Heart left ventricle (tissue), 16 donors: ENCODE measurements at regions not wholly inside any gene's neighbourhood (a gene's known extent, or its start where the extent isn't known, plus 50 kb on each side); places are given as distances from the start of the nearest gene placed in this dataset.

Source experiments
- ATAC-seq, 4 donors: fragments of 200-7000 bp; cut with Tn5 transposase; one replicate each; pipeline ENCODE4 v1.9.1; 2020 to 2022; ENCODE audit warnings: moderate library complexity in 4 of 4, mild to moderate bottlenecking in 3 of 4, moderate number of reproducible peaks in 1 of 4
- DNase-seq, 5 donors: peaks; one replicate each; pipeline ENCODE4 v3.0.0-alpha.2; 2020
- H3K27ac ChIP-seq, 12 donors: fragments of 200-600 bp; sonication (generic) in 4 of 12; one replicate each; pipeline versions ENCODE4 v1.5.0 to v1.8.0; 2016 to 2022; ENCODE audit warnings: mild to moderate bottlenecking in 2 of 12
- H3K27me3 ChIP-seq, 9 donors: fragments of 200-600 bp; sonication (generic) in 2 of 9; one replicate each; pipeline versions ENCODE4 v1.5.1 to v1.8.0; 2016 to 2022; ENCODE audit warnings: mild to moderate bottlenecking in 3 of 9
- H3K36me3 ChIP-seq, 9 donors: fragments of 200-600 bp; sonication (generic) in 2 of 9; one replicate each; pipeline versions ENCODE4 v1.5.0 to v1.8.0; 2018 to 2022; ENCODE audit warnings: mild to moderate bottlenecking in 2 of 9
- H3K4me1 ChIP-seq, 12 donors: fragments of 200-600 bp; sonication (generic) in 4 of 12; one replicate each; pipeline versions ENCODE4 v1.5.0 to v1.8.0; 2016 to 2022; ENCODE audit warnings: mild to moderate bottlenecking in 3 of 12
- H3K4me3 ChIP-seq, 12 donors: fragments of 200-600 bp; sonication (generic) in 4 of 12; one replicate each; pipeline versions ENCODE4 v1.5.0 to v1.8.0; 2017 to 2022; ENCODE audit warnings: mild to moderate bottlenecking in 9 of 12, moderate library complexity in 4 of 12
- H3K9me3 ChIP-seq, 12 donors: fragments of 200-600 bp; sonication (generic) in 4 of 12; one replicate each; pipeline versions ENCODE4 v1.5.0 to v1.8.0; 2016 to 2022; ENCODE audit warnings: mild to moderate bottlenecking in 1 of 12
- CTCF ChIP-seq, 12 donors: fragments of 200-600 bp; sonication (generic) in 4 of 12; IDR thresholded peaks; one replicate each; pipeline versions ENCODE4 v1.5.0 to v1.8.0; 2018 to 2022; ENCODE audit warnings: antibody characterized with exemption in 12 of 12, mild to moderate bottlenecking in 5 of 12
- POLR2A ChIP-seq, 2 donors: fragments of 450-650 bp; IDR thresholded peaks; one replicate each; pipeline ENCODE4 v1.6.1; 2017; ENCODE audit warnings: antibody characterized with exemption in 2 of 2, mild to moderate bottlenecking in 2 of 2, moderate library complexity in 2 of 2
- WGBS, 4 donors: extraction: QIAGEN DNeasy Blood & Tissue Kit in 2 of 4; methylation state at CpG; one replicate each; pipeline versions ENCODE4 v1.1.5 to v1.1.7; 2013 to 2018; 5-methylcytosine and 5-hydroxymethylcytosine counted together
- intact Hi-C, 10 donors: fragments of 100-400 bp; cut with DNase I; formaldehyde crosslinking; loops; one replicate each; pipeline versions ENCODE4 v1.11.1 to v1.14.2; 2022
- donor health status: ischemic (EF 13 %, LVEDD 7.1; RV severe dilation, severe dysfunction).
- donor health status: healthy with polysubstance abuse.
- donor health status: DM: no; HTN: yes; CAD: no.
- donor health status: DM: no; HTN: no; CAD: no.
- donor health status: ischemic (EF 25% LVEDD 6.9; RV normal size, moderate dysfunction).
- donor health status: ischemic (EF 25% LVEDD 5.7; RV mildly dilated, moderate dysfunction).
- donor health status: healthy.
- donor health status: DM: yes; HTN: yes; CAD: no.
- donor health status: ischemic (EF 35%, LVEDD 5.7; RV mildly dilated, moderate dysfunction).
- donor health status: nonischemic (EF 11% LVEDD 7.7; RV severe dilation, severe dysfunction).
- donor health status: DM: yes; HTN: yes; CAD: no.
- donor health status: PGD.
- donor health status: ischemic (EF 29% LVEDD 5.4; RV normal size, mild dysfunction).
- donor health status: nonischemic (EF 23%, LVEDD 6.1; RV moderate dilation, normal function).

GRCh38 chr18:64419156-64419555, 270.3 kb upstream of the LINC00305 start:
- no peak overlapping the region for H3K27ac ChIP-seq
- intact Hi-C loops = loop anchor here in 1 of 10 donors (10.0 kb wide), 1 partner anchor 56 kb away; no protein-coding TSS in a partner anchor
- H3K36me3 ChIP-seq = no peaks in the 10 kb centered on the region
- H3K4me1 ChIP-seq = no peaks in the 10 kb centered on the region
- H3K4me3 ChIP-seq = no peak overlapping the region
- no peaks in the 10 kb centered on the region for H3K27me3 ChIP-seq
- TF ChIP-seq CTCF (IDR thresholded peaks at IDR 0.05) (no peak), POLR2A (IDR thresholded peaks at IDR 0.05) (no peak)
- no peak for DNase-seq
- H3K9me3 ChIP-seq = no peaks in the 10 kb centered on the region
- WGBS, 4 donors = 74 to 96% (median 89%) methylated on average over 2 of the region's 2 CpGs
- ATAC-seq = no peak

- ATAC-seq = no peak
- Histone ChIP-seq H3K36me3 (no peaks in the 10 kb centered on the region), H3K4me1 (no peaks in the 10 kb centered on the region), H3K27me3 (no peaks in the 10 kb centered on the region), H3K9me3 (peaks cover 0 to 3% (median 0%) of the 10 kb centered on the region in 12 donors), H3K27ac (no peak overlapping the region), H3K4me3 (no peak overlapping the region)
- DNase-seq = no peak
- intact Hi-C loops = loop anchor here in 1 of 10 donors (10.0 kb wide), 1 partner anchor 58 kb away; no protein-coding TSS in a partner anchor
- TF ChIP-seq POLR2A (IDR thresholded peaks at IDR 0.05) = no peak
- no peak for TF ChIP-seq CTCF (IDR thresholded peaks at IDR 0.05)
- 40 to 56% (median 49%) methylated on average over 1 of the region's 1 CpG for WGBS, 4 donors
Observed at GRCh38 chr18:64416990-64417389, 268.1 kb upstream of the LINC00305 start.

DNA sequence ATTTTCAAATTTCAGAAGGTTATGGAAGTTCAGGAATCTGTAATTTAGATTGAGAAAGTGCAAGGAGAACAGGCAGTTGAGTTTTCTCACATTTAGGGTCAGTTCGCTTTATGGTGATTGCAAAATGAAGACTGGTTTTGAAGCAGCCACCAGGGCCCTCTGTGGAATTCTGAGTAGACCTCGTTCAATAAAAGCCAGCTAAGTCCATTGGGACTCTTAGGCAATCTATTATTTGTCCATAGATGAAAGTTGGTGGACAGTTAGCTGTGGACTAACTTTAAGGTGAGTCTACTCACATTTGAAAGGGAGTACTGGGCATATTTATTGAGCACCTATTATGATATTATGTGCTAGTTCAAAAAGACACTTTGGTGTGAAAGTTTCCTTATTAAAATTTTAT, 266.3 kb upstream of the LINC00305 start:
- H3K27me3 ChIP-seq = no peaks in the 10 kb centered on the region
- peaks cover 0 to 3% (median 0%) of the 10 kb centered on the region in 12 donors for H3K9me3 ChIP-seq
- no peak for DNase-seq
- no peak overlapping the region for H3K4me3 ChIP-seq
- H3K36me3 ChIP-seq = no peaks in the 10 kb centered on the region
- H3K4me1 ChIP-seq = no peaks in the 10 kb centered on the region
- no peak for ATAC-seq
- WGBS, 4 donors = 81 to 89% (median 87%) methylated on average over 2 of the region's 2 CpGs
- H3K27ac ChIP-seq = no peak overlapping the region
- intact Hi-C loops = loop anchor here in 1 of 10 donors (10.0 kb wide), 1 partner anchor 60 kb away; no protein-coding TSS in a partner anchor
- no peak for TF ChIP-seq POLR2A (IDR thresholded peaks at IDR 0.05)
- no peak for TF ChIP-seq CTCF (IDR thresholded peaks at IDR 0.05)

GRCh38 chr18:64410685-64411084, 261.8 kb upstream of the LINC00305 start:
- Histone ChIP-seq H3K27me3 (no peaks in the 10 kb centered on the region), H3K9me3 (peaks cover 0 to 3% (median 0%) of the 10 kb centered on the region in 12 donors), H3K4me1 (no peaks in the 10 kb centered on the region), H3K27ac (no peak overlapping the region), H3K4me3 (no peak overlapping the region), H3K36me3 (no peaks in the 10 kb centered on the region)
- DNase-seq = no peak
- WGBS, 4 donors = 47 to 55% (median 48%) methylated on average over 6 of the region's 6 CpGs
- intact Hi-C loops = loop anchor here in 1 of 10 donors (10.0 kb wide), 1 partner anchor 64 kb away; no protein-coding TSS in a partner anchor
- TF ChIP-seq CTCF (IDR thresholded peaks at IDR 0.05) (no peak), POLR2A (IDR thresholded peaks at IDR 0.05) (no peak)
- no peak for ATAC-seq
